ENCODE measurements at regions not wholly inside any gene's neighbourhood (a gene's known extent, or its start where the extent isn't known, plus 50 kb on each side); places are given as distances from the start of the nearest gene placed in this dataset.
A peak's percentile ranks its signal among the peaks of the same experiment; 100 is the strongest.

- Mint-ChIP-seq H3K4me1 (ENCODE audit: insufficient read depth, unreplicated experiment) (peaks cover 43% of the 10 kb centered on the region), H3K4me3 (ENCODE audit: unreplicated experiment) (peak overlapping the region; percentile 67), H3K9me3 (ENCODE audit: unreplicated experiment) (no peaks in the 10 kb centered on the region), H3K36me3 (ENCODE audit: insufficient read depth, unreplicated experiment) (peaks cover 9% of the 10 kb centered on the region), H3K27ac (ENCODE audit: low read depth, unreplicated experiment) (peak overlapping the region; percentile 91), H3K27me3 (ENCODE audit: insufficient read depth, unreplicated experiment) (no peaks in the 10 kb centered on the region)
- no peak for TF ChIP-seq CTCF (IDR thresholded peaks at IDR 0.05; ENCODE audit: unreplicated experiment)
- intact Hi-C loops (cut with micrococcal nuclease): loop anchor here (2.0 to 10.0 kb wide), 2 partner anchors 62 to 392 kb away; partner anchors contain the start of gene REPS1
- POLR2A ChIA-PET: interaction anchor here (0.6 to 2.1 kb wide), 9 partner anchors 44 to 487 kb away, joined by 3 to 7 read pairs (median 4); no protein-coding TSS in a partner anchor
- BruUV-seq (replicated peaks): TSS peak; percentile 94
- no peak for DNase-seq (ENCODE audit: unreplicated experiment)
- CTCF ChIA-PET: interaction anchor here (0.6 to 9.7 kb wide), 6 partner anchors 84 to 653 kb away, joined by 3 to 153 read pairs (median 24); no protein-coding TSS in a partner anchor
These were observed 93.4 kb upstream of the NHSL1 start for GRCh38 chr6:138592749-138593123.

GRCh38 chr6:138593124-138593877 lies 94.0 kb upstream of the NHSL1 start:
- TF ChIP-seq CTCF (IDR thresholded peaks at IDR 0.05; ENCODE audit: unreplicated experiment): no peak
- POLR2A ChIA-PET: interaction anchor here (0.6 to 2.3 kb wide), 21 partner anchors 9 to 485 kb away, joined by 3 to 17 read pairs (median 4); partner anchors contain the start of gene CCDC28A
- H3K4me3 Mint-ChIP-seq (ENCODE audit: unreplicated experiment): peak overlapping the region; percentile 67
- peaks cover 13% of the 10 kb centered on the region for H3K36me3 Mint-ChIP-seq (ENCODE audit: insufficient read depth, unreplicated experiment)
- H3K27me3 Mint-ChIP-seq (ENCODE audit: insufficient read depth, unreplicated experiment): no peaks in the 10 kb centered on the region
- H3K27ac Mint-ChIP-seq (ENCODE audit: low read depth, unreplicated experiment): peak overlapping the region; percentile 91
- intact Hi-C loops (cut with micrococcal nuclease): loop anchor here (2.0 to 10.0 kb wide), 2 partner anchors 62 to 392 kb away; partner anchors contain the start of gene REPS1
- peak; percentile 96 for DNase-seq (ENCODE audit: unreplicated experiment)
- BruUV-seq (replicated peaks): TSS peak; percentile 90
- CTCF ChIA-PET: interaction anchor here (0.7 to 9.7 kb wide), 6 partner anchors 29 to 176 kb away, joined by 3 to 153 read pairs (median 10); no protein-coding TSS in a partner anchor
- no peaks in the 10 kb centered on the region for H3K9me3 Mint-ChIP-seq (ENCODE audit: unreplicated experiment)
- H3K4me1 Mint-ChIP-seq (ENCODE audit: insufficient read depth, unreplicated experiment): peaks cover 43% of the 10 kb centered on the region

- CTCF ChIA-PET: interaction anchor here (0.6 to 3.7 kb wide), 6 partner anchors 10 to 458 kb away, joined by 3 to 29 read pairs (median 4); no protein-coding TSS in a partner anchor
- intact Hi-C loops (cut with micrococcal nuclease): loop anchor here (2.0 to 10.0 kb wide), 2 partner anchors 61 to 391 kb away; partner anchors contain the start of gene REPS1
- no peak for DNase-seq (ENCODE audit: unreplicated experiment)
- Mint-ChIP-seq H3K4me3 (ENCODE audit: unreplicated experiment) (peak overlapping the region; percentile 67), H3K27me3 (ENCODE audit: insufficient read depth, unreplicated experiment) (no peaks in the 10 kb centered on the region), H3K9me3 (ENCODE audit: unreplicated experiment) (no peaks in the 10 kb centered on the region), H3K4me1 (ENCODE audit: insufficient read depth, unreplicated experiment) (peaks cover 35% of the 10 kb centered on the region), H3K36me3 (ENCODE audit: insufficient read depth, unreplicated experiment) (peaks cover 13% of the 10 kb centered on the region), H3K27ac (ENCODE audit: low read depth, unreplicated experiment) (peak overlapping the region; percentile 91)
- POLR2A ChIA-PET: interaction anchor here (0.6 to 2.3 kb wide), 20 partner anchors 8 to 486 kb away, joined by 3 to 17 read pairs (median 4); partner anchors contain the start of gene CCDC28A
- BruUV-seq (replicated peaks): no TSS peak
- no peak for TF ChIP-seq CTCF (IDR thresholded peaks at IDR 0.05; ENCODE audit: unreplicated experiment)
These were observed 94.8 kb upstream of the NHSL1 start for GRCh38 chr6:138593909-138594757.
